HEK293T (cell line): ENCODE measurements at regions not wholly inside any gene's neighbourhood (a gene's known extent, or its start where the extent isn't known, plus 50 kb on each side); places are given as distances from the start of the nearest gene placed in this dataset.

Experiments used
- ARNT ChIP-seq: fragments of 450-650 bp; IDR thresholded peaks from 2 replicates; pipeline ENCODE4 v1.6.1; 2017; ENCODE audit warnings: mild to moderate bottlenecking
- CTBP1 ChIP-seq: fragments of 450-650 bp; IDR thresholded peaks from 2 replicates; pipeline ENCODE4 v1.6.1; 2016; ENCODE audit warnings: borderline replicate concordance
- FOXA1 ChIP-seq: fragments of 450-650 bp; IDR thresholded peaks from 2 replicates; pipeline ENCODE4 v1.6.1; 2016; ENCODE audit warnings: mild to moderate bottlenecking
- FOXM1 ChIP-seq: fragments of 450-650 bp; IDR thresholded peaks from 2 replicates; pipeline ENCODE4 v1.6.1; 2017; ENCODE audit warnings: mild to moderate bottlenecking, borderline replicate concordance
- HDGF ChIP-seq: fragments of 450-650 bp; IDR thresholded peaks from 2 replicates; pipeline ENCODE4 v1.6.1; 2017; ENCODE audit warnings: antibody characterized with exemption, borderline replicate concordance
- NFRKB ChIP-seq: fragments of 450-650 bp; IDR thresholded peaks from 2 replicates; pipeline ENCODE4 v1.6.1; 2016; ENCODE audit warnings: mild to moderate bottlenecking, moderate library complexity
- SP1 ChIP-seq: fragments of 450-650 bp; IDR thresholded peaks from 2 replicates; pipeline ENCODE4 v1.6.1; 2017
- SUZ12 ChIP-seq: fragments of 450-650 bp; IDR thresholded peaks from 2 replicates; pipeline ENCODE4 v1.6.1; 2016; ENCODE audit warnings: mild to moderate bottlenecking
- ZNF384 ChIP-seq: fragments of 450-650 bp; IDR thresholded peaks from 2 replicates; pipeline ENCODE4 v1.6.1; 2016
- TF ChIP-seq, protein P1 (sequence below): fragments of 450-650 bp; IDR thresholded peaks from 2 replicates; pipeline ENCODE4 v1.6.1; 2016

DNA sequence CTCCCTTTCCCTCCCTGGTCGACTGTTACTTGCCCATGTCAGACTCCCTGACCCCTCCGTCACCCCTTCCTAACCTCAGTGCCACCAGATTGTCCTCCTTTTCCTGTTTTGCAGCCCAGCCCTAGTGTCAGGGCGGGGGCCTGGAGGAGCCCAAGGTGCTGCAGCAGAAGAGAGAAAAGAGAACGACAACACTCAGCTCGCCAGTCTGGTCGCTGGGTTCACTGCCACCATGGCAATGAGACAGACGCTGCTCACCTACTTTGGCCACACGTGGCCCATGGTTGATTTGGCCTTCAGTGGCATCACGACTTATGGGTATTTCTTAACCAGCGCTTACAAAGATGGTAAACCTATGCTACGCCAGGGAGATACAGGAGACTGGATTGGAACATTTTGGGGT is 108.4 kb upstream of the RMDN2 start:
- TF ChIP-seq ARNT (no peak), CTBP1 (no peak), ZNF384 (no peak), HDGF (no peak), FOXM1 (no peak), SUZ12 (no peak), SP1 (no peak), FOXA1 (no peak), NFRKB (no peak)
- TF ChIP-seq, protein P1, sequence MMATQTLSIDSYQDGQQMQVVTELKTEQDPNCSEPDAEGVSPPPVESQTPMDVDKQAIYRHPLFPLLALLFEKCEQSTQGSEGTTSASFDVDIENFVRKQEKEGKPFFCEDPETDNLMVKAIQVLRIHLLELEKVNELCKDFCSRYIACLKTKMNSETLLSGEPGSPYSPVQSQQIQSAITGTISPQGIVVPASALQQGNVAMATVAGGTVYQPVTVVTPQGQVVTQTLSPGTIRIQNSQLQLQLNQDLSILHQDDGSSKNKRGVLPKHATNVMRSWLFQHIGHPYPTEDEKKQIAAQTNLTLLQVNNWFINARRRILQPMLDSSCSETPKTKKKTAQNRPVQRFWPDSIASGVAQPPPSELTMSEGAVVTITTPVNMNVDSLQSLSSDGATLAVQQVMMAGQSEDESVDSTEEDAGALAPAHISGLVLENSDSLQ: no peak
